ENCODE measurements at regions not wholly inside any gene's neighbourhood (a gene's known extent, or its start where the extent isn't known, plus 50 kb on each side); places are given as distances from the start of the nearest gene placed in this dataset.

- TF ChIP-seq CTCF (IDR thresholded peaks at IDR 0.05): no peak
- Mint-ChIP-seq H3K27ac (ENCODE audit: unreplicated experiment) (no peak overlapping the region), H3K4me3 (ENCODE audit: unreplicated experiment) (no peak overlapping the region), H3K4me1 (ENCODE audit: unreplicated experiment) (peaks cover 9% of the 10 kb centered on the region), H3K9me3 (ENCODE audit: unreplicated experiment) (no peaks in the 10 kb centered on the region), H3K27me3 (ENCODE audit: unreplicated experiment) (no peaks in the 10 kb centered on the region), H3K36me3 (ENCODE audit: unreplicated experiment) (no peaks in the 10 kb centered on the region)
- no peak for DNase-seq (ENCODE audit: extremely low spot score, unreplicated experiment)
These were observed 449.1 kb upstream of the SOX5 start for GRCh38 chr12:24398605-24399004.

GRCh38 chr12:24396224-24396623 lies 446.8 kb upstream of the SOX5 start:
- Mint-ChIP-seq H3K27ac (ENCODE audit: unreplicated experiment) (no peak overlapping the region), H3K36me3 (ENCODE audit: unreplicated experiment) (no peaks in the 10 kb centered on the region), H3K9me3 (ENCODE audit: unreplicated experiment) (peaks cover 10% of the 10 kb centered on the region), H3K27me3 (ENCODE audit: unreplicated experiment) (no peaks in the 10 kb centered on the region), H3K4me1 (ENCODE audit: unreplicated experiment) (peaks cover 7% of the 10 kb centered on the region), H3K4me3 (ENCODE audit: unreplicated experiment) (no peak overlapping the region)
- no peak for TF ChIP-seq CTCF (IDR thresholded peaks at IDR 0.05)
- no peak for DNase-seq (ENCODE audit: extremely low spot score, unreplicated experiment)

GRCh38 chr12:24394246-24394645 lies 444.8 kb upstream of the SOX5 start:
- Mint-ChIP-seq H3K4me1 (ENCODE audit: unreplicated experiment) (peaks cover 7% of the 10 kb centered on the region), H3K9me3 (ENCODE audit: unreplicated experiment) (peaks cover 29% of the 10 kb centered on the region), H3K36me3 (ENCODE audit: unreplicated experiment) (peaks cover 3% of the 10 kb centered on the region), H3K27me3 (ENCODE audit: unreplicated experiment) (no peaks in the 10 kb centered on the region), H3K27ac (ENCODE audit: unreplicated experiment) (no peak overlapping the region), H3K4me3 (ENCODE audit: unreplicated experiment) (no peak overlapping the region)
- no peak for TF ChIP-seq CTCF (IDR thresholded peaks at IDR 0.05)
- DNase-seq (ENCODE audit: extremely low spot score, unreplicated experiment): no peak

GRCh38 chr12:24393071-24393470 lies 443.6 kb upstream of the SOX5 start:
- Mint-ChIP-seq H3K36me3 (ENCODE audit: unreplicated experiment) (peaks cover 3% of the 10 kb centered on the region), H3K9me3 (ENCODE audit: unreplicated experiment) (peaks cover 30% of the 10 kb centered on the region), H3K4me1 (ENCODE audit: unreplicated experiment) (peaks cover 7% of the 10 kb centered on the region), H3K27ac (ENCODE audit: unreplicated experiment) (no peak overlapping the region), H3K27me3 (ENCODE audit: unreplicated experiment) (no peaks in the 10 kb centered on the region), H3K4me3 (ENCODE audit: unreplicated experiment) (no peak overlapping the region)
- no peak for DNase-seq (ENCODE audit: extremely low spot score, unreplicated experiment)
- TF ChIP-seq CTCF (IDR thresholded peaks at IDR 0.05): no peak

GRCh38 chr12:24389394-24389793 lies 439.9 kb upstream of the SOX5 start:
- no peak overlapping the region for H3K4me3 Mint-ChIP-seq (ENCODE audit: unreplicated experiment)
- no peaks in the 10 kb centered on the region for H3K27me3 Mint-ChIP-seq (ENCODE audit: unreplicated experiment)
- H3K27ac Mint-ChIP-seq (ENCODE audit: unreplicated experiment): no peak overlapping the region
- DNase-seq (ENCODE audit: extremely low spot score, unreplicated experiment): no peak
- H3K9me3 Mint-ChIP-seq (ENCODE audit: unreplicated experiment): peaks cover 30% of the 10 kb centered on the region
- TF ChIP-seq CTCF (IDR thresholded peaks at IDR 0.05): no peak
- no peaks in the 10 kb centered on the region for H3K4me1 Mint-ChIP-seq (ENCODE audit: unreplicated experiment)
- H3K36me3 Mint-ChIP-seq (ENCODE audit: unreplicated experiment): peaks cover 3% of the 10 kb centered on the region
